ENCODE measurements at regions not wholly inside any gene's neighbourhood (a gene's known extent, or its start where the extent isn't known, plus 50 kb on each side); places are given as distances from the start of the nearest gene placed in this dataset.
"Not testable (repeated sequence)": the region's sequence is repeated elsewhere in the genome, so short reads cannot be mapped to it uniquely, and the experiment has no call there.

DNA sequence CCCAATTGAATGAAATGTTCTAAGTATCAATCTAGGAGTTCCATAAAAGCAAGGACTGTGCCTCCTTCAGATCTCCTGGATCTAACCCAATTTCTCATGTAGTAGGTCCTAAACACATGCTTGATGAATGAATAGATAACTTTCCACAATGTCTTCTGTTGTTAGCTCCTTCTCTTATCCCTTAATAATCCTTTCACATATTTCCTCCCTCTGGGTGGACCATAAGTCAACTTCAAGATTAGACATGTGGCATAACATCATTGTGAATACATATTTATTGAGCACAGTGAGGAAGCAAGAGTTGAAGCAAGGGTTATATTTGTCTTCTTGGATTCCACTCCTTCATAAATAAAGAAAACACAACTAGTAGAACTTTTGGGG is 108.6 kb upstream of the EGFLAM start:
- H3K4me1 ChIP-seq (ENCODE audit: control insufficient read depth, insufficient read depth, low read length): no peaks in the 10 kb centered on the region
- H3K36me3 ChIP-seq (ENCODE audit: control insufficient read depth, insufficient read depth, low read length): no peaks in the 10 kb centered on the region
- H3K4me3 ChIP-seq (ENCODE audit: low read length): no peak overlapping the region
- H3K27ac ChIP-seq (ENCODE audit: low read length): no peak overlapping the region
- H3K9me3 ChIP-seq (ENCODE audit: control insufficient read depth, low read depth, low read length): no peaks in the 10 kb centered on the region
- H3K27me3 ChIP-seq (ENCODE audit: control insufficient read depth, insufficient read depth, low read length): no peaks in the 10 kb centered on the region
- DNase-seq: no peak

DNA sequence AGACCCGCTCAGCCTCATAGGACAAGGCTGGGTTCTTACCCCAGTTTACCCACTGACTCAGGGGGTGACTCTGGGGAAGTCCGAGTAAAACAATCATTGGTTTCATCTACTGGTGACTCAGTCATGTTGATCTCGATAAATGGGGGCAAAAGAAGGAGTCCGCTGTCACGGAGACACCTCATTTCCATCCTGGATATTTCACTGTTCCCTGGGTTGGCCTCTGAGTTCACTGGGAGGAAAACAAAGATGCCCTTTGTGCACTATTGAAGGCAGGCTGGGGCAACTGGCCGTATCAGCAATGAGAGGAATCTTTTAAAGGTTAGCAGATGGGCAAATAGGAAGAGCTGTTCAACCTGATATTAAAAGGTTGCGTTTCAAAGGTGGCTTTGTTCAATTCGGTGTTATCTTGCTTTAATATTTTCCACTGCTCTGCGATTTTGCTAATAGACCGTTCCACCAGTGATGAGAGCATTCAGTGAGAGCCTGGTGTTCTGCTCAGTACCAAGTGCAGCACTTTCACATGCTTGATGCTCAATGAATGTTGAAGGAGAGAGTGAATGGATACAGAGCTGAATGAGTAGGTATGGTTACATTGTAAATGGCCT is 110.2 kb upstream of the EGFLAM start:
- WGBS (ENCODE audit: insufficient coverage, low lambda C conversion rate): 60% methylated on average over 1 of the region's 10 CpGs
- no peaks in the 10 kb centered on the region for H3K9me3 ChIP-seq (ENCODE audit: control insufficient read depth, low read depth, low read length)
- H3K36me3 ChIP-seq (ENCODE audit: control insufficient read depth, insufficient read depth, low read length): no peaks in the 10 kb centered on the region
- H3K27ac ChIP-seq (ENCODE audit: low read length): no peak overlapping the region
- H3K27me3 ChIP-seq (ENCODE audit: control insufficient read depth, insufficient read depth, low read length): no peaks in the 10 kb centered on the region
- DNase-seq: no peak
- no peak overlapping the region for H3K4me3 ChIP-seq (ENCODE audit: low read length)
- H3K4me1 ChIP-seq (ENCODE audit: control insufficient read depth, insufficient read depth, low read length): no peaks in the 10 kb centered on the region

DNA sequence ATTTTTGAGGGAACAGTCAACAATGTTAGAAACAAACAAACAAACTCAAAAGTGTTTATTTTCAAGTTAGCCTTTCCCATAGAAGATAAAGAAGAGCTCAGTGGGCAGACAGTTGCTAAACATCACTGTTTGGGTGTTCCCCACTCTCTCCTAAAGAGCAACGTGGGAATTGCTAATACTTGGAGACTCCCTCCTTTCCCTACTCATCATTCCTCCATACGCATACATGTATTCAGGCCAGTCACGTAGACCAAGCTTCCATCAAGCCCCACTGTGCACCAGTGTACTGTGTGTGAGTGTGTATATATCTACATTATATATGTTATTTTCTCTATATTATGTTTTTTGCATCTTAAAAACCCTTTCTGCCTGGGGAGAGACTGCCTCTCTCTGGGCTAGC is 115.0 kb upstream of the EGFLAM start:
- no peaks in the 10 kb centered on the region for H3K27me3 ChIP-seq (ENCODE audit: control insufficient read depth, insufficient read depth, low read length)
- WGBS (ENCODE audit: insufficient coverage, low lambda C conversion rate): no CpG with 5 or more reads among the region's 3 CpGs
- no peak for DNase-seq
- no peaks in the 10 kb centered on the region for H3K9me3 ChIP-seq (ENCODE audit: control insufficient read depth, low read depth, low read length)
- no peak overlapping the region for H3K27ac ChIP-seq (ENCODE audit: low read length)
- no peak overlapping the region for H3K4me3 ChIP-seq (ENCODE audit: low read length)
- no peaks in the 10 kb centered on the region for H3K36me3 ChIP-seq (ENCODE audit: control insufficient read depth, insufficient read depth, low read length)
- H3K4me1 ChIP-seq (ENCODE audit: control insufficient read depth, insufficient read depth, low read length): no peaks in the 10 kb centered on the region

DNA sequence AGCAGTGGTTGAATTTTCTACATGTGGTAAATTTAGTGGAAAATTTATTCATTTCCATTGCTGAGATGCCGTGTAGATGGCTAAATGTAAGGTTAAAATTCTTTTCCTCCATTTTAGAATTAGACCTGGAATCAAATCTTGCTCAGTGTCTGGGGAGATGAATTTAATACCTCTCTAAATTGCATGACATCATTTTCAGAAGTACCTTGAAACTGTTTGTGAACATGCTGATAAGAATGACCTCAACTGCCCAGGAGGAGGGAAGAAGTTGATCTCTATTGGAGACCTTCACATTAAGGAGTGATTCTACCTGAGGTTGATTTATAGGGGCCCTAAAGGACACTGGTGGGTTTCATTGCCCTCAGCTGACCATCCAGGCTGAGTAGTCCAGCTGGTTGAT is 116.7 kb upstream of the EGFLAM start:
- no peak for DNase-seq
- H3K9me3 ChIP-seq (ENCODE audit: control insufficient read depth, low read depth, low read length): no peaks in the 10 kb centered on the region
- H3K27ac ChIP-seq (ENCODE audit: low read length): no peak overlapping the region
- no peaks in the 10 kb centered on the region for H3K4me1 ChIP-seq (ENCODE audit: control insufficient read depth, insufficient read depth, low read length)
- no peak overlapping the region for H3K4me3 ChIP-seq (ENCODE audit: low read length)
- no peaks in the 10 kb centered on the region for H3K27me3 ChIP-seq (ENCODE audit: control insufficient read depth, insufficient read depth, low read length)
- no peaks in the 10 kb centered on the region for H3K36me3 ChIP-seq (ENCODE audit: control insufficient read depth, insufficient read depth, low read length)
- 100% methylated on average over 1 of the region's 1 CpG for WGBS (ENCODE audit: insufficient coverage, low lambda C conversion rate)

DNA sequence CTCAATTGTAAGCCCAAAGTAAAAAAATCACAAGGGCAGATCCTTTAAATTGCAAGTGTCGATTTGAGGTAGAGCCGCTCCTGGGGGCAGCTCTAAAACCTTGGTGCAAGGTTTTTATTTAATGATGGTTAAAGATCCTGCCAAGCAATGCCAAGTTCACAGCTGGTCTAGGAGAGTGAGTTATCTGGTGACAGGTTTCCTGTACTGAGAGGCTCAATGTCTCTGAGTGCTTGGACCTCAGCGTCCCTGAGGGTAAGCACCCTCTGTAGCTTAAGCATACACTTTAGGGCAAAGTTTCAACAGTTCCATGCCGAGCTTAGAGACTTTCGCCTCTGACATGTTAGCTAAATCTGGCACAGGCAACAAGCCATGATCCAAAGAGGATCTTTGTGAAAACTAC is 119.8 kb upstream of the EGFLAM start:
- Histone ChIP-seq H3K27me3 (ENCODE audit: control insufficient read depth, insufficient read depth, low read length) (no peaks in the 10 kb centered on the region), H3K36me3 (ENCODE audit: control insufficient read depth, insufficient read depth, low read length) (no peaks in the 10 kb centered on the region), H3K9me3 (ENCODE audit: control insufficient read depth, low read depth, low read length) (no peaks in the 10 kb centered on the region), H3K27ac (ENCODE audit: low read length) (no peak overlapping the region), H3K4me1 (ENCODE audit: control insufficient read depth, insufficient read depth, low read length) (no peaks in the 10 kb centered on the region), H3K4me3 (ENCODE audit: low read length) (no peak overlapping the region)
- DNase-seq: no peak
- no CpG with 5 or more reads among the region's 5 CpGs for WGBS (ENCODE audit: insufficient coverage, low lambda C conversion rate)

DNA sequence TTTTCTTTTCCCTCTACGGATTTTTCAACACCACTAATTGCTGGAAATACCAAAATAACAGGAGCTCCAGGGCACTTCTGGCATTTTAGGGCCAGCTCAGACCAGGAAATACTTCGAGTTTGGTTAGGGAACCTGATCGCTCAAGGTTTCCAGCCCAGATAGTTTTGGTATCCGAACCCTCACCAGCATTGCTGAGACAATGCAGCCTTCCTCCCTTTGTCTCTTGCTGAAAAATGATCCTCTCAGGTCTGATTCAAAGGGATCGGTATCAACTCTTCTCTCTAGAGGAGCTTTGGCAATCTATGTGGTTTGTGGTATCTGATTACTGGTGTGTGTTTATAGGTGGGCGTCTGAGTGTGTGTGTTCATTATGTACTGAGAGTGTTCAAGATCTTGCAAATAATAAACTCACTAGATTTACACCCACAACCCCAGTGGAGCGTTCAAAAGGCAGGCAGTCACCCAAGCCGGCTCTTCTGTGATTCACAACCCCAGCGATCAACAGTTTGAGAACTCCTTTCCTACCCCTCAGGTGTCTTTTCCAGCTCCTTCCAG is 122.8 kb upstream of the EGFLAM start:
- DNase-seq: no peak
- H3K27ac ChIP-seq (ENCODE audit: low read length): no peak overlapping the region
- no peaks in the 10 kb centered on the region for H3K4me1 ChIP-seq (ENCODE audit: control insufficient read depth, insufficient read depth, low read length)
- H3K27me3 ChIP-seq (ENCODE audit: control insufficient read depth, insufficient read depth, low read length): no peaks in the 10 kb centered on the region
- no peak overlapping the region for H3K4me3 ChIP-seq (ENCODE audit: low read length)
- H3K36me3 ChIP-seq (ENCODE audit: control insufficient read depth, insufficient read depth, low read length): no peaks in the 10 kb centered on the region
- no peaks in the 10 kb centered on the region for H3K9me3 ChIP-seq (ENCODE audit: control insufficient read depth, low read depth, low read length)
- 83% methylated on average over 2 of the region's 9 CpGs for WGBS (ENCODE audit: insufficient coverage, low lambda C conversion rate)

DNA sequence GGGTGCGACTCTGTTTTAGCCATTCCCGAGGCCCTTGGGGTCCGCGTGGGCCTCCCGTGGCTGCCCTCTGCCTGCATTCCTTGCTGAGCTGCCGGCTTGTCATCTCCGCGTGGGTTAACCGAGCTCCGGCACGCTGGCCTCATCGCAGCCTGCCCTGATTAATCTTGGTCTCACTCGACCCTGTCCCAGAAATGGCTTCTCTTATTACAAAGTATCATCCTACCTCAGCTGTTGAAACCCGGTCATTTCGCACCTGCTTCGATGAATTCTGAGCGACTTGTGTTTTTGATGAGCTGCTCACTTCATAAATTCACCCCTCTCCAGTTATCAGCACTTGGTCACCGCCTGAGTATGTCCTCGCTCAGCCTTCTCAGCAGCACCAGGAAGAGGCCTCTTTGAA is 123.5 kb upstream of the EGFLAM start:
- H3K9me3 ChIP-seq (ENCODE audit: control insufficient read depth, low read depth, low read length): no peaks in the 10 kb centered on the region
- H3K36me3 ChIP-seq (ENCODE audit: control insufficient read depth, insufficient read depth, low read length): no peaks in the 10 kb centered on the region
- H3K27me3 ChIP-seq (ENCODE audit: control insufficient read depth, insufficient read depth, low read length): no peaks in the 10 kb centered on the region
- no peak overlapping the region for H3K4me3 ChIP-seq (ENCODE audit: low read length)
- H3K4me1 ChIP-seq (ENCODE audit: control insufficient read depth, insufficient read depth, low read length): no peaks in the 10 kb centered on the region
- no peak overlapping the region for H3K27ac ChIP-seq (ENCODE audit: low read length)
- no CpG with 5 or more reads among the region's 19 CpGs for WGBS (ENCODE audit: insufficient coverage, low lambda C conversion rate)
- DNase-seq: no peak

DNA sequence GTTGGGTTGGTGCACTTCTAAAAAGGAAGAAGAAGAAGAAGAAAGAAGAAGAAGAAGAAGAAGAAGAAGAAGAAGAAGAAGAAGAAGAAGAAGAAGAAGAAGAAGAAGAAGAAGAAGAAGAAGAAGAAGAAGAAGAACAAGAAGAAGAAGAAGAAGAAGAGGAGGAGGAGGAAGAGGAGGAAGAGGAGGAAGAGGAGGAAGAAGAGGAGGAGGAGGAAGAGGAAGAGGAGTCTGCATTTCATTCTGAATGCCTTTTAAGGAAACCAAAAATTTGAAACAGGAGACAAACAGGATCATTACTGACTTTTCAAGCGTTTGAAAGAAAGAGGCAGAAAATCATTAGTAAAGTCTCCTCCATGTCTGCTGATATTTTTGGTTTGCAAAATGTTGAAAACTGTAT is 124.1 kb upstream of the EGFLAM start:
- H3K4me1 ChIP-seq (ENCODE audit: control insufficient read depth, insufficient read depth, low read length); H3K27ac ChIP-seq (ENCODE audit: low read length); H3K4me3 ChIP-seq (ENCODE audit: low read length); DNase-seq; H3K27me3 ChIP-seq (ENCODE audit: control insufficient read depth, insufficient read depth, low read length); H3K9me3 ChIP-seq (ENCODE audit: control insufficient read depth, low read depth, low read length); H3K36me3 ChIP-seq (ENCODE audit: control insufficient read depth, insufficient read depth, low read length): not testable (repeated sequence)
- WGBS (ENCODE audit: insufficient coverage, low lambda C conversion rate): 100% methylated on average over 1 of the region's 1 CpG

DNA sequence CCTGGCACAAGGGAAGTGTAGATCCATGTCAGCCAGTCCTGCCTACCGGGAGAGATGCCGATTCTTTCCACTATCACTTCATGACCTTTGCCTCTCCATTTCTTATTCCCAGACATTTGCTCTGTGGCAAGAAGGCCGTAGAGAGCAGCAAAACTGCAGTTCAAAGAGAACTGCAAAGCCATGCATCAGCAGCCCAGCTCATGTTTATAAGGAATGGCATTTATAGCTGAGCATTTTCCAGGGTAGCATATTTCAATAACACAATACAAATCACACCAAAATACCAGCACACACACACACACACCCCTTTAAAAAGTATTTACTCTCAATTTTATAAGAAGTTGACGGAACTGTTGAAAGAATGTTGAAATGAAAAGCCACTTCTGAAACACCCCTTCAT is 126.7 kb upstream of the EGFLAM start:
- H3K9me3 ChIP-seq (ENCODE audit: control insufficient read depth, low read depth, low read length): no peaks in the 10 kb centered on the region
- no peaks in the 10 kb centered on the region for H3K27me3 ChIP-seq (ENCODE audit: control insufficient read depth, insufficient read depth, low read length)
- no CpG with 5 or more reads among the region's 4 CpGs for WGBS (ENCODE audit: insufficient coverage, low lambda C conversion rate)
- H3K36me3 ChIP-seq (ENCODE audit: control insufficient read depth, insufficient read depth, low read length): no peaks in the 10 kb centered on the region
- no peaks in the 10 kb centered on the region for H3K4me1 ChIP-seq (ENCODE audit: control insufficient read depth, insufficient read depth, low read length)
- no peak for DNase-seq
- H3K27ac ChIP-seq (ENCODE audit: low read length): no peak overlapping the region
- no peak overlapping the region for H3K4me3 ChIP-seq (ENCODE audit: low read length)

DNA sequence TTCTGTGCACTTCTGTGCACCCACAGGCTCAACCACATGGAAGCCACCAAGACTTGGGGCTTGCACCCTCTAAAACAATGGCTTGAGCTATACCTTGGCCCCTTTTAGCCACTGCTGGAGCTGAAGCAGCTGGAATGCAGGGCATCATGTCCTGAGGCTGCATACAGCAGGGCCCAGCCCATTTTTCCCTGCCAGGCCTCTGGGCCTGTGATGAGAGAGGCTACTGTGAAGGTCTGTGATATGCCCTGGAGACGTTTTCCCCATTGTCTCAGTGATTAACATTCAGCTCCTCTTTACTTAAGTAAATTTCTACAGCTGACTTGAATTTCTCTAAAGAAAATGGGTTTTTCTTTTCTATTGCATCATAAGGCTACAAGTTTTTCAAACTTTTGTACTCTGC is 134.0 kb upstream of the EGFLAM start:
- H3K27me3 ChIP-seq (ENCODE audit: control insufficient read depth, insufficient read depth, low read length): no peaks in the 10 kb centered on the region
- no CpG with 5 or more reads among the region's 1 CpG for WGBS (ENCODE audit: insufficient coverage, low lambda C conversion rate)

DNA sequence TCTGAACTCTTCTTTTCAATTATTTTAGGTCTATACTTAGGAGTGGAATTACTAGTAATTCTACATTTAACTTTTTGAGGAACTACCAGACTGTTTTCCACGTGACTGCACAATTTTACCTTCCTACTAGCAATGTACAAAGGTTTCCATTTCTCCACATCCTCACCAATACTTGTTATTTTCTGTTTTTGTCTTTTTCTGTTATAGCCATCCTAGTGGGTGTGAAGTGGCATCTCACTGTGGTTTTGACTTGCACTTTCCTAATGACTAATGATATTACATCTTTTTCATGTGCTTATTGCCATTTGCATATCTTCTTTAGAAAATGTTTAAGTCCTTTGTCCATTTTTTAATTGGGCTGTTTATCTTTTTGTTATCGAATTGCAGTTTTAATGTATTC is 136.9 kb upstream of the EGFLAM start:
- 100% methylated on average over 1 of the region's 2 CpGs for WGBS (ENCODE audit: insufficient coverage, low lambda C conversion rate)
- Histone ChIP-seq H3K9me3 (ENCODE audit: control insufficient read depth, low read depth, low read length) (no peaks in the 10 kb centered on the region), H3K4me1 (ENCODE audit: control insufficient read depth, insufficient read depth, low read length) (no peaks in the 10 kb centered on the region), H3K27me3 (ENCODE audit: control insufficient read depth, insufficient read depth, low read length) (no peaks in the 10 kb centered on the region), H3K36me3 (ENCODE audit: control insufficient read depth, insufficient read depth, low read length) (no peaks in the 10 kb centered on the region), H3K4me3 (ENCODE audit: low read length) (no peak overlapping the region), H3K27ac (ENCODE audit: low read length) (no peak overlapping the region)
- no peak for DNase-seq

More for the DNA sequence above, 134.0 kb upstream of the EGFLAM start:
- Histone ChIP-seq H3K27ac (ENCODE audit: low read length) (no peak overlapping the region), H3K4me3 (ENCODE audit: low read length) (no peak overlapping the region), H3K4me1 (ENCODE audit: control insufficient read depth, insufficient read depth, low read length) (no peaks in the 10 kb centered on the region), H3K9me3 (ENCODE audit: control insufficient read depth, low read depth, low read length) (no peaks in the 10 kb centered on the region), H3K36me3 (ENCODE audit: control insufficient read depth, insufficient read depth, low read length) (no peaks in the 10 kb centered on the region)
- DNase-seq: no peak
